GM12878 (cell line): ENCODE measurements at regions not wholly inside any gene's neighbourhood (a gene's known extent, or its start where the extent isn't known, plus 50 kb on each side); places are given as distances from the start of the nearest gene placed in this dataset.
"Not testable (repeated sequence)": the region's sequence is repeated elsewhere in the genome, so short reads cannot be mapped to it uniquely, and the experiment has no call there.

Experiments
- ATAC-seq: fragments of 200-7000 bp; cut with Tn5 transposase; 3 replicates; pipeline ENCODE4 v1.9.1; 2020; ENCODE audit warnings: mild to moderate bottlenecking, moderate library complexity
- BruUV-seq: library from RNA; stranded (reverse); fragments of 400-500 nt; replicated peaks from 2 replicates; lab custom pipeline; 2021; lab: Mats Ljungman, UMichigan
- CTCF ChIA-PET: fragments of 300-600 bp; sonication (Branson Sonifier 250); formaldehyde crosslinking; extraction: SDS; loops from one replicate; lab custom pipeline; 2021; ENCODE audit warnings: inconsistent platforms; lab: Yijun Ruan, JAX
- POLR2A ChIA-PET: fragments of 350-600 bp; formaldehyde crosslinking; extraction: SDS; loops from one replicate; lab custom pipeline; 2021; ENCODE audit warnings: inconsistent platforms; lab: Charles Lee
- RAD21 ChIA-PET: fragments of 300-600 bp; sonication (Branson Sonifier 250); formaldehyde crosslinking; loops from one replicate; lab custom pipeline; 2023; ENCODE audit warnings: antibody characterized with exemption; ENCODE audit not compliant: unreplicated experiment; lab: Charles Lee
- SMC1A ChIA-PET: fragments of 300-600 bp; sonication (Branson Sonifier 250); formaldehyde crosslinking; loops from one replicate; lab custom pipeline; 2023; ENCODE audit not compliant: unreplicated experiment, uncharacterized antibody; lab: Charles Lee
- DNase-seq: peaks from one replicate; pipeline ENCODE4 v3.0.0-alpha.2; 2011; ENCODE audit warnings: low read depth, low spot score
- FAIRE-seq: peaks from 3 replicates; lab custom pipeline; 2011; peaks lifted over from hg19 to GRCh38; lab: Jason Lieb, UNC
- H2AFZ ChIP-seq: 2 replicates; pipeline ENCODE4 v1.6.0; 2011; ENCODE audit warnings: low read depth, low read length, control low read depth; ENCODE audit not compliant: control insufficient read depth
- H3K27ac ChIP-seq: 2 replicates; pipeline ENCODE4 v1.5.1; 2011; ENCODE audit warnings: control low read depth; ENCODE audit not compliant: control insufficient read depth, insufficient read depth
- H3K27me3 ChIP-seq, 2 experiments: replicated peaks in 1 of 2; 2 replicates each; pipeline versions ENCODE4 v1.6.0 to v1.6.1; 2011; ENCODE audit warnings: low read length in 1 of 2; ENCODE audit not compliant: control insufficient read depth in 2 of 2, insufficient read depth in 2 of 2
- H3K36me3 ChIP-seq, 2 experiments: 2 replicates each; pipeline ENCODE4 v1.5.1; 2011; ENCODE audit warnings: low read length in 1 of 2; ENCODE audit not compliant: control insufficient read depth in 2 of 2, insufficient read depth in 2 of 2
- H3K4me1 ChIP-seq: 2 replicates; pipeline ENCODE4 v1.6.1; 2011; ENCODE audit warnings: mild to moderate bottlenecking, low read length, moderate library complexity, mixed read lengths; ENCODE audit not compliant: control insufficient read depth, insufficient read depth
- H3K4me2 ChIP-seq: 2 replicates; pipeline ENCODE4 v1.6.0; 2011; ENCODE audit warnings: control low read depth; ENCODE audit not compliant: control insufficient read depth, insufficient read depth
- H3K4me3 ChIP-seq: fragments of 200-600 bp; sonication (generic); 2 replicates; pipeline ENCODE4 v1.5.1; 2016
- H3K79me2 ChIP-seq: 2 replicates; pipeline ENCODE4 v1.6.0; 2011; ENCODE audit warnings: low read length; ENCODE audit not compliant: control insufficient read depth, insufficient read depth
- H3K9ac ChIP-seq: 2 replicates; pipeline ENCODE4 v1.8.0; 2011; ENCODE audit warnings: low read length, control low read depth, mixed read lengths; ENCODE audit not compliant: control insufficient read depth, insufficient read depth
- H3K9me3 ChIP-seq: replicated peaks from 3 replicates; pipeline ENCODE4 v1.5.1; 2011; ENCODE audit warnings: mild to moderate bottlenecking, low read length; ENCODE audit not compliant: control insufficient read depth, insufficient read depth
- H4K20me1 ChIP-seq: 2 replicates; pipeline ENCODE4 v1.6.0; 2011; ENCODE audit not compliant: control insufficient read depth, insufficient read depth
- WGBS: methylation state at CpG from one replicate; pipeline ENCODE4 v1.1.6; 2016; ENCODE audit warnings: low lambda C conversion rate; ENCODE audit not compliant: insufficient replicate concordance, insufficient coverage; ENCODE audit errors: missing lambda C conversion rate; 5-methylcytosine and 5-hydroxymethylcytosine counted together
- in situ Hi-C: fragments of 300-500 bp; cut with MboI; formaldehyde crosslinking; loops from 9 replicates; pipeline ENCODE4 v1.14.3; 2018; ENCODE audit warnings: mixed read lengths
- intact Hi-C: fragments of 100-400 bp; cut with micrococcal nuclease; formaldehyde crosslinking; loops from one replicate; pipeline ENCODE4 v1.14.2; 2022; ENCODE audit not compliant: unreplicated experiment

DNA sequence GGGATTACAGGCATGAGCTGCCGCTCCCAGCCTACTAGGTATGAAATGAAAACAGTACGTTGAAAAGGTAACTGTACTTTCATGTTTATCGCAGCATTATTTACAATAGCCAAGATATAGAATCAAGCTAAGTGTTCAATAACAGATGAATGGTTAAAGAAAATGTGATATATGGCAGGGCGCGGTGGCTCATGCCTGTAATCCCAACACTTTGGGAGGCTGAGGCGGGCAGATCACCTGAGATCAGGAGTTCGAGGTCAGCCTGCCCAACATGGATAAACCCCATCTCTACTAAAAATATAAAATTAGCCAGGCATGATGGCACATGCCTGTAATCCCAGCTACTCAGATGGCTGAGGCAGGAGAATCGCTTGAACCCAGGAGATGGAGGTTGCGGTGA lies 96.3 kb upstream of the UBASH3B start:
- not testable (repeated sequence) for ATAC-seq

DNA sequence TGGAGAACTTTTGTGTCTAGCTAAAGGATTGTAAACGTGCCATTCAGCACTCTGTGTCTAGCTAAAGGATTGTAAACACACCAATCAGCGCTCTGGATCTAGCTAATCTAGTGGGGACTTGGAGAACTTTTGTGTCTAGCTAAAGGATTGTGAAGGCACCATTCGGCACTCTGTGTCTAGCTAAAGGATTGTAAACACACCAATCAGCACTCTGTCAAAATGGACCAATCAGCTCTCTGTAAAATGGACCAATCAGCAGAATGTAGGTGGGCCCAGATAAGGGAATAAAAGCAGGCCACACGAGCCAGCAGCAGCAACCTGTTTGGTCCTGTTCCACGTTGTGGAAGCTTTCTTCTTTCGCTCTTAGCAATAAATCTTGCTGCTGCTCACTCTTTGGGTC lies 98.4 kb upstream of the UBASH3B start:
- H4K20me1 ChIP-seq, H3K9me3 ChIP-seq, H3K4me2 ChIP-seq, POLR2A ChIA-PET, in situ Hi-C loops, RAD21 ChIA-PET, SMC1A ChIA-PET, H3K27me3 ChIP-seq, intact Hi-C loops, BruUV-seq, H3K4me3 ChIP-seq, H3K9ac ChIP-seq, H2AFZ ChIP-seq, H3K79me2 ChIP-seq, H3K36me3 ChIP-seq, H3K27ac ChIP-seq, H3K4me1 ChIP-seq, ATAC-seq, DNase-seq, FAIRE-seq: not testable (repeated sequence)
- WGBS, result 30% methylated on average over 6 of the region's 6 CpGs
- CTCF ChIA-PET, result interaction anchor here (0.5 to 0.6 kb wide), 2 partner anchors 13 to 220 kb away, joined by 3 read pairs; no protein-coding TSS in a partner anchor

More for the DNA sequence above, 96.3 kb upstream of the UBASH3B start:
- H3K9ac ChIP-seq, H3K27me3 ChIP-seq, H3K4me2 ChIP-seq, intact Hi-C loops, RAD21 ChIA-PET, H4K20me1 ChIP-seq, SMC1A ChIA-PET, H3K9me3 ChIP-seq, H3K79me2 ChIP-seq, FAIRE-seq, H3K4me3 ChIP-seq, POLR2A ChIA-PET, DNase-seq, H2AFZ ChIP-seq, BruUV-seq, H3K27ac ChIP-seq, H3K36me3 ChIP-seq, CTCF ChIA-PET, H3K4me1 ChIP-seq, in situ Hi-C loops: not testable (repeated sequence)
- WGBS, result 69% methylated on average over 9 of the region's 9 CpGs
